Glutamatergic neuron (in vitro differentiated cells): ENCODE measurements at regions not wholly inside any gene's neighbourhood (a gene's known extent, or its start where the extent isn't known, plus 50 kb on each side); places are given as distances from the start of the nearest gene placed in this dataset.
A peak's percentile ranks its signal among the peaks of the same experiment; 100 is the strongest.

Source experiments
- DNase-seq: peaks from one replicate; pipeline ENCODE4 v3.0.0; 2022
- H3K27ac Mint-ChIP-seq: one replicate; pipeline ENCODE4 v1.8.0; 2020; ENCODE audit warnings: mild to moderate bottlenecking, mixed read lengths, inconsistent platforms; ENCODE audit not compliant: unreplicated experiment
- H3K27me3 Mint-ChIP-seq: one replicate; pipeline ENCODE4 v1.8.0; 2020; ENCODE audit warnings: mild to moderate bottlenecking, moderate library complexity, mixed read lengths, inconsistent platforms; ENCODE audit not compliant: unreplicated experiment
- H3K36me3 Mint-ChIP-seq: one replicate; pipeline ENCODE4 v1.8.0; 2020; ENCODE audit warnings: mild to moderate bottlenecking, mixed read lengths, inconsistent platforms; ENCODE audit not compliant: unreplicated experiment
- H3K4me1 Mint-ChIP-seq: one replicate; pipeline ENCODE4 v1.8.0; 2020; ENCODE audit warnings: mild to moderate bottlenecking, low read depth, mixed read lengths, inconsistent platforms; ENCODE audit not compliant: unreplicated experiment
- H3K4me3 Mint-ChIP-seq: one replicate; pipeline ENCODE4 v1.8.0; 2020; ENCODE audit warnings: mild to moderate bottlenecking, mixed read lengths, inconsistent platforms; ENCODE audit not compliant: unreplicated experiment
- H3K9me3 Mint-ChIP-seq: one replicate; pipeline ENCODE4 v1.8.0; 2020; ENCODE audit warnings: mild to moderate bottlenecking, moderate library complexity, mixed read lengths, inconsistent platforms; ENCODE audit not compliant: unreplicated experiment
- CTCF ChIP-seq: fragments of 200-600 bp; sonication (generic); IDR thresholded peaks from one replicate; pipeline ENCODE4 v1.5.0; 2021; ENCODE audit not compliant: partially characterized antibody, unreplicated experiment

GRCh38 chr5:109923205-109923604 lies 233.5 kb downstream of the MAN2A1 start:
- Mint-ChIP-seq H3K27me3 (no peaks in the 10 kb centered on the region), H3K9me3 (no peaks in the 10 kb centered on the region), H3K27ac (no peak overlapping the region), H3K4me1 (peaks cover 22% of the 10 kb centered on the region), H3K36me3 (no peaks in the 10 kb centered on the region), H3K4me3 (no peak overlapping the region)
- DNase-seq: no peak
- no peak for TF ChIP-seq CTCF

GRCh38 chr5:109924237-109925107 lies 234.7 kb downstream of the MAN2A1 start:
- no peak overlapping the region for H3K27ac Mint-ChIP-seq
- no peak overlapping the region for H3K4me3 Mint-ChIP-seq
- no peak for DNase-seq
- peaks cover 5% of the 10 kb centered on the region for H3K9me3 Mint-ChIP-seq
- H3K4me1 Mint-ChIP-seq: peaks cover 33% of the 10 kb centered on the region
- H3K36me3 Mint-ChIP-seq: no peaks in the 10 kb centered on the region
- peaks cover 5% of the 10 kb centered on the region for H3K27me3 Mint-ChIP-seq
- TF ChIP-seq CTCF: no peak

GRCh38 chr5:109927639-109928038 lies 237.9 kb downstream of the MAN2A1 start:
- Mint-ChIP-seq H3K36me3 (no peaks in the 10 kb centered on the region), H3K9me3 (peaks cover 10% of the 10 kb centered on the region), H3K4me3 (no peak overlapping the region), H3K4me1 (peaks cover 43% of the 10 kb centered on the region), H3K27ac (peak overlapping the region; percentile 95), H3K27me3 (peaks cover 9% of the 10 kb centered on the region)
- TF ChIP-seq CTCF: no peak
- DNase-seq: no peak

- H3K9me3 Mint-ChIP-seq: peaks cover 10% of the 10 kb centered on the region
- H3K4me3 Mint-ChIP-seq: no peak overlapping the region
Measured at GRCh38 chr5:109928046-109928445, 238.3 kb downstream of the MAN2A1 start.

More at GRCh38 chr5:109928046-109928445, 238.3 kb downstream of the MAN2A1 start:
- Mint-ChIP-seq H3K27me3 (peaks cover 9% of the 10 kb centered on the region), H3K4me1 (peaks cover 47% of the 10 kb centered on the region), H3K36me3 (no peaks in the 10 kb centered on the region), H3K27ac (peak overlapping the region; percentile 95)
- no peak for TF ChIP-seq CTCF
- DNase-seq: no peak
